K562 (cell line): ENCODE measurements at regions not wholly inside any gene's neighbourhood (a gene's known extent, or its start where the extent isn't known, plus 50 kb on each side); places are given as distances from the start of the nearest gene placed in this dataset.

Experiments
- ATF3 ChIP-seq, 2 experiments: fragments of 450-650 bp in 1 of 2; sonication (generic) in 1 of 2; formaldehyde crosslinking in 1 of 2; IDR thresholded peaks in 1 of 2; conservative IDR thresholded peaks in 1 of 2; 2 replicates each; pipeline versions ENCODE4 v1.6.1 to v1.8.1; 2016 to 2023; ENCODE audit warnings: mild to moderate bottlenecking in 2 of 2, moderate library complexity in 2 of 2, inconsistent platforms in 1 of 2, missing genetic modification reagents in 1 of 2
- CTCF ChIP-seq, 3 experiments: IDR thresholded peaks in 2 of 3; conservative IDR thresholded peaks in 1 of 3; 2 replicates each; pipeline ENCODE4 v1.5.1; 2011 to 2012; ENCODE audit warnings: low read length in 3 of 3, mild to moderate bottlenecking in 3 of 3, control low read depth in 2 of 3, improper control_type of control experiment in 1 of 3, inconsistent platforms in 1 of 3, low read depth in 1 of 3, mixed read lengths in 1 of 3, moderate library complexity in 1 of 3; ENCODE audit not compliant: insufficient read depth in 2 of 3
- ESRRA ChIP-seq: fragments of 450-650 bp; IDR thresholded peaks from 2 replicates; pipeline ENCODE4 v1.6.1; 2014; ENCODE audit warnings: low read depth, mild to moderate bottlenecking, moderate library complexity, borderline replicate concordance
- ILF3 ChIP-seq: fragments of 450-650 bp; IDR thresholded peaks from 2 replicates; pipeline ENCODE4 v1.6.1; 2018; ENCODE audit warnings: antibody characterized with exemption, mild to moderate bottlenecking, moderate library complexity, borderline replicate concordance
- NFYB ChIP-seq: IDR thresholded peaks from 2 replicates; pipeline ENCODE4 v1.6.1; 2011; ENCODE audit warnings: mild to moderate bottlenecking, moderate library complexity; ENCODE audit not compliant: insufficient read length; ENCODE audit errors: extremely low read depth
- ZNF274 ChIP-seq: IDR thresholded peaks from 2 replicates; pipeline ENCODE4 v1.6.1; 2011; ENCODE audit warnings: low read depth, mild to moderate bottlenecking, low read length, moderate library complexity, borderline replicate concordance

DNA sequence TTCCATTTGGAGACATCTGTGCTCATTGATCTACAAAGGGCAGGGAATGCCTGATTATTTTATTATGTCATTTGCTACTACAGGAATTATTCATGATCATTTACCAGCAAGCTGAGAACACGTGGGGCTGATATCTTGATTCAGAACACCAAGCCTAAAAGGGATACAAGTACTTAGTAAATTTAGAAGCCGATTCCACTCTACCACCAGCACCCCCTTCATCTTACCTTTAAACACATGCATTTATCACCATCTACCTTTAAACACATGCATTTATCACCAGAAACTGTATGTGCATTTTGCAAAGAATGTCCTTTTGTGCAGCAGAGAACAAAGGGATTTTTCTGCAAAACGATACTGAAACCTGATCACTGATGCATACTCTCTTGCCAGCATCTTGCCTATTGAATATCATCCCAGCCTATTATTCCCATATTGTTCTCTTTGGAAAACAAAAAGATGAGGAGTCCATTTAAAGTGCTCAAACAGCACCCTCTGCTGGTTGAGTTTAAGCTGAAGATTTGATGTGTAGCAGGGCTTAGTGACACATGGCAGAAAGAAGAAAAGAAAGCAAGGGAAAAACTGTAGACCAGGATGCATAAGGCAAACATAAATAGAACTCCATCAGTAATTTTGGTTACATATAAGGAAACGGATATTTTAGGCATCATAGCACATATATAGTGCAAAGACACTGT is 132.6 kb upstream of the PLEKHG7 start:
- TF ChIP-seq CTCF (IDR thresholded peaks at IDR 0.05 in 2 of 3, conservative IDR thresholded peaks at IDR 0.05 in 1 of 3; ENCODE audit: insufficient read depth in 2 of 3, low read depth in 1 of 3, low read length in 3 of 3) (peak; percentile 53 to 77 (median 73); a peak in 5 of 6 replicates), ZNF274 (no peak), ATF3 (IDR thresholded peaks at IDR 0.05) (no peak), ATF3 (CRISPR knock-in tag; conservative IDR thresholded peaks at IDR 0.05) (no peak), ILF3 (no peak), NFYB (no peak), ESRRA (no peak)
